H1 (cell line): ENCODE measurements at regions not wholly inside any gene's neighbourhood (a gene's known extent, or its start where the extent isn't known, plus 50 kb on each side); places are given as distances from the start of the nearest gene placed in this dataset.

Source experiments
- CBX8 ChIP-seq: fragments of 300-800, 300-1000 bp; sonication (generic); IDR thresholded peaks from 2 replicates; pipeline ENCODE4 v1.7.1; 2016; ENCODE audit warnings: low read depth, low read length, borderline replicate concordance
- CTBP2 ChIP-seq: IDR thresholded peaks from 2 replicates; pipeline ENCODE4 v1.7.0; 2011; ENCODE audit warnings: borderline replicate concordance, mild to moderate bottlenecking, moderate library complexity, mixed read lengths, low read length; ENCODE audit not compliant: insufficient read depth, insufficient read length
- HDAC2 ChIP-seq, 2 experiments: fragments of 300-600 bp in 1 of 2; sonication (generic) in 1 of 2; IDR thresholded peaks; 2 replicates each; pipeline ENCODE4 v1.6.1; 2011 to 2012; ENCODE audit warnings: low read depth in 2 of 2, low read length in 2 of 2, mild to moderate bottlenecking in 2 of 2, moderate library complexity in 2 of 2, borderline replicate concordance in 1 of 2, inconsistent platforms in 1 of 2
- NRF1 ChIP-seq: IDR thresholded peaks from 2 replicates; pipeline ENCODE4 v1.6.1; 2011; ENCODE audit warnings: mild to moderate bottlenecking, low read depth, low read length, improper control_type of control experiment
- RNF2 ChIP-seq: fragments of 200-900, 300-1000 bp; sonication (generic); IDR thresholded peaks from 2 replicates; pipeline ENCODE4 v1.7.1; 2016; ENCODE audit warnings: borderline replicate concordance, low read depth, mild to moderate bottlenecking, antibody characterized with exemption, low read length; ENCODE audit not compliant: poor library complexity, severe bottlenecking; ENCODE audit errors: missing control alignments
- TBP ChIP-seq: IDR thresholded peaks from 2 replicates; pipeline ENCODE4 v1.6.1; 2011; ENCODE audit warnings: low read depth, low read length, improper control_type of control experiment

GRCh38 chr6:56887086-56887485 is 67.8 kb upstream of the BEND6 start (continued):
- no peak for TF ChIP-seq CBX8
- TF ChIP-seq TBP: no peak
- TF ChIP-seq RNF2: no peak
- TF ChIP-seq NRF1: no peak
- TF ChIP-seq HDAC2 (IDR thresholded peaks at IDR 0.05; ENCODE audit: borderline replicate concordance in 1 of 2, low read depth in 2 of 2, low read length in 2 of 2): no peak
- TF ChIP-seq CTBP2: no peak
- TF ChIP-seq, all 59 proteins: peak for 0
